ENCODE measurements at regions not wholly inside any gene's neighbourhood (a gene's known extent, or its start where the extent isn't known, plus 50 kb on each side); places are given as distances from the start of the nearest gene placed in this dataset.

DNA sequence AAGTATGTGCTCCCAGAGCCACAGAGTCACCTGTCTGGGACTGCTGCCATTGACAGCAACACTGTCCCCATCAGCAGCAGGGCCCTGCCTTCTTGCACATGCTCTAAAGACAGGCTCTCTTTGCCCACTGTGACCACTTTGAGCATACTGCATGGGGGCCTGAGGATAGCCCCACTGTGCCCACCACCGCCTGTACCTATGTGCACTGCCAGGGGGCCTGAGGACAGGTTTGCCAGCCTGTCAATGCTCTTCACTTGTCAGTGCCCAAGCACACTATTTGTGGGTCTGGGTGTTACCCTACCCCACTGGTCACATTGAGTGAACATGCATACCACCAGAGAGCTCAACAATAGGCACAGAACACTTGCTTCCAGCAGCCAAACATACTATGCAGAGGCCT lies 1137.0 kb upstream of the FANCL start:
- no peak for TF ChIP-seq ZC3H10 (CRISPR knock-in tag; IDR thresholded peaks at IDR 0.05)
- no peak for ATAC-seq

GRCh38 chr2:59366288-59366687 lies 1125.2 kb upstream of the FANCL start:
- TF ChIP-seq CSDC2 (CRISPR knock-in tag; IDR thresholded peaks at IDR 0.05) (no peak), TOX (CRISPR knock-in tag; IDR thresholded peaks at IDR 0.05; ENCODE audit: borderline replicate concordance) (no peak), CSRNP3 (CRISPR knock-in tag; IDR thresholded peaks at IDR 0.05) (no peak), ISL1 (CRISPR knock-in tag; IDR thresholded peaks at IDR 0.05) (no peak), ZC3H10 (CRISPR knock-in tag; IDR thresholded peaks at IDR 0.05) (no peak), BACH2 (CRISPR knock-in tag; IDR thresholded peaks at IDR 0.05; ENCODE audit: borderline replicate concordance) (no peak), RARB (CRISPR knock-in tag; IDR thresholded peaks at IDR 0.05) (no peak)
- no peak for ATAC-seq

- no peak for ATAC-seq
- TF ChIP-seq ZFP30 (CRISPR knock-in tag; IDR thresholded peaks at IDR 0.05) = no peak
- TF ChIP-seq CSRNP3 (CRISPR knock-in tag; IDR thresholded peaks at IDR 0.05) = no peak
- TF ChIP-seq, protein P1, sequence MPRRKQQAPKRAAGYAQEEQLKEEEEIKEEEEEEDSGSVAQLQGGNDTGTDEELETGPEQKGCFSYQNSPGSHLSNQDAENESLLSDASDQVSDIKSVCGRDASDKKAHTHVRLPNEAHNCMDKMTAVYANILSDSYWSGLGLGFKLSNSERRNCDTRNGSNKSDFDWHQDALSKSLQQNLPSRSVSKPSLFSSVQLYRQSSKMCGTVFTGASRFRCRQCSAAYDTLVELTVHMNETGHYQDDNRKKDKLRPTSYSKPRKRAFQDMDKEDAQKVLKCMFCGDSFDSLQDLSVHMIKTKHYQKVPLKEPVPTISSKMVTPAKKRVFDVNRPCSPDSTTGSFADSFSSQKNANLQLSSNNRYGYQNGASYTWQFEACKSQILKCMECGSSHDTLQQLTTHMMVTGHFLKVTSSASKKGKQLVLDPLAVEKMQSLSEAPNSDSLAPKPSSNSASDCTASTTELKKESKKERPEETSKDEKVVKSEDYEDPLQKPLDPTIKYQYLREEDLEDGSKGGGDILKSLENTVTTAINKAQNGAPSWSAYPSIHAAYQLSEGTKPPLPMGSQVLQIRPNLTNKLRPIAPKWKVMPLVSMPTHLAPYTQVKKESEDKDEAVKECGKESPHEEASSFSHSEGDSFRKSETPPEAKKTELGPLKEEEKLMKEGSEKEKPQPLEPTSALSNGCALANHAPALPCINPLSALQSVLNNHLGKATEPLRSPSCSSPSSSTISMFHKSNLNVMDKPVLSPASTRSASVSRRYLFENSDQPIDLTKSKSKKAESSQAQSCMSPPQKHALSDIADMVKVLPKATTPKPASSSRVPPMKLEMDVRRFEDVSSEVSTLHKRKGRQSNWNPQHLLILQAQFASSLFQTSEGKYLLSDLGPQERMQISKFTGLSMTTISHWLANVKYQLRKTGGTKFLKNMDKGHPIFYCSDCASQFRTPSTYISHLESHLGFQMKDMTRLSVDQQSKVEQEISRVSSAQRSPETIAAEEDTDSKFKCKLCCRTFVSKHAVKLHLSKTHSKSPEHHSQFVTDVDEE (CRISPR knock-in tag; IDR thresholded peaks at IDR 0.05) = no peak
- no peak for TF ChIP-seq CSDC2 (CRISPR knock-in tag; IDR thresholded peaks at IDR 0.05)
- TF ChIP-seq, protein P2, sequence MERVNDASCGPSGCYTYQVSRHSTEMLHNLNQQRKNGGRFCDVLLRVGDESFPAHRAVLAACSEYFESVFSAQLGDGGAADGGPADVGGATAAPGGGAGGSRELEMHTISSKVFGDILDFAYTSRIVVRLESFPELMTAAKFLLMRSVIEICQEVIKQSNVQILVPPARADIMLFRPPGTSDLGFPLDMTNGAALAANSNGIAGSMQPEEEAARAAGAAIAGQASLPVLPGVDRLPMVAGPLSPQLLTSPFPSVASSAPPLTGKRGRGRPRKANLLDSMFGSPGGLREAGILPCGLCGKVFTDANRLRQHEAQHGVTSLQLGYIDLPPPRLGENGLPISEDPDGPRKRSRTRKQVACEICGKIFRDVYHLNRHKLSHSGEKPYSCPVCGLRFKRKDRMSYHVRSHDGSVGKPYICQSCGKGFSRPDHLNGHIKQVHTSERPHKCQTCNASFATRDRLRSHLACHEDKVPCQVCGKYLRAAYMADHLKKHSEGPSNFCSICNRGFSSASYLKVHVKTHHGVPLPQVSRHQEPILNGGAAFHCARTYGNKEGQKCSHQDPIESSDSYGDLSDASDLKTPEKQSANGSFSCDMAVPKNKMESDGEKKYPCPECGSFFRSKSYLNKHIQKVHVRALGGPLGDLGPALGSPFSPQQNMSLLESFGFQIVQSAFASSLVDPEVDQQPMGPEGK (CRISPR knock-in tag; IDR thresholded peaks at IDR 0.05; ENCODE audit: borderline replicate concordance) = no peak
- TF ChIP-seq ZNF8 (CRISPR knock-in tag; IDR thresholded peaks at IDR 0.05) = no peak
- TF ChIP-seq ARNTL (CRISPR knock-in tag; IDR thresholded peaks at IDR 0.05; ENCODE audit: borderline replicate concordance, low read depth) = no peak
- no peak for TF ChIP-seq BACH2 (CRISPR knock-in tag; IDR thresholded peaks at IDR 0.05; ENCODE audit: borderline replicate concordance)
Measured at GRCh38 chr2:59354498-59354897, 1113.4 kb upstream of the FANCL start.

GRCh38 chr2:59353306-59353921 lies 1112.3 kb upstream of the FANCL start:
- ATAC-seq = no peak
- TF ChIP-seq PPARA (CRISPR knock-in tag; IDR thresholded peaks at IDR 0.05; ENCODE audit: borderline replicate concordance) (no peak), POU6F1 (CRISPR knock-in tag; IDR thresholded peaks at IDR 0.05; ENCODE audit: borderline replicate concordance, low read depth) (no peak), CSDC2 (CRISPR knock-in tag; IDR thresholded peaks at IDR 0.05) (no peak)

GRCh38 chr2:59342166-59342565 lies 1101.0 kb upstream of the FANCL start:
- no peak for TF ChIP-seq PPARA (CRISPR knock-in tag; IDR thresholded peaks at IDR 0.05; ENCODE audit: borderline replicate concordance)
- TF ChIP-seq ZFP3 (CRISPR knock-in tag; IDR thresholded peaks at IDR 0.05) = no peak
- TF ChIP-seq ARNTL (CRISPR knock-in tag; IDR thresholded peaks at IDR 0.05; ENCODE audit: borderline replicate concordance, low read depth) = no peak
- TF ChIP-seq CSDC2 (CRISPR knock-in tag; IDR thresholded peaks at IDR 0.05) = no peak
- no peak for TF ChIP-seq TOX (CRISPR knock-in tag; IDR thresholded peaks at IDR 0.05; ENCODE audit: borderline replicate concordance)
- no peak for TF ChIP-seq OSR1 (CRISPR knock-in tag; IDR thresholded peaks at IDR 0.05)
- TF ChIP-seq ZNF565 (CRISPR knock-in tag; conservative IDR thresholded peaks at IDR 0.05; ENCODE audit: low read depth) = no peak
- TF ChIP-seq ZC3H10 (CRISPR knock-in tag; IDR thresholded peaks at IDR 0.05) = no peak
- TF ChIP-seq SNAI2 (CRISPR knock-in tag; IDR thresholded peaks at IDR 0.05) = no peak
- TF ChIP-seq ESRRG (CRISPR knock-in tag; IDR thresholded peaks at IDR 0.05) = no peak
- TF ChIP-seq, protein P3, sequence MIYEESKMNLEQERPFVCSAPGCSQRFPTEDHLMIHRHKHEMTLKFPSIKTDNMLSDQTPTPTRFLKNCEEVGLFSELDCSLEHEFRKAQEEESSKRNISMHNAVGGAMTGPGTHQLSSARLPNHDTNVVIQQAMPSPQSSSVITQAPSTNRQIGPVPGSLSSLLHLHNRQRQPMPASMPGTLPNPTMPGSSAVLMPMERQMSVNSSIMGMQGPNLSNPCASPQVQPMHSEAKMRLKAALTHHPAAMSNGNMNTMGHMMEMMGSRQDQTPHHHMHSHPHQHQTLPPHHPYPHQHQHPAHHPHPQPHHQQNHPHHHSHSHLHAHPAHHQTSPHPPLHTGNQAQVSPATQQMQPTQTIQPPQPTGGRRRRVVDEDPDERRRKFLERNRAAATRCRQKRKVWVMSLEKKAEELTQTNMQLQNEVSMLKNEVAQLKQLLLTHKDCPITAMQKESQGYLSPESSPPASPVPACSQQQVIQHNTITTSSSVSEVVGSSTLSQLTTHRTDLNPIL (CRISPR knock-in tag; IDR thresholded peaks at IDR 0.05; ENCODE audit: low read depth) = no peak
- TF ChIP-seq ZNF8 (CRISPR knock-in tag; IDR thresholded peaks at IDR 0.05) = no peak
- no peak for TF ChIP-seq ISL1 (CRISPR knock-in tag; IDR thresholded peaks at IDR 0.05)
- no peak for TF ChIP-seq RARB (CRISPR knock-in tag; IDR thresholded peaks at IDR 0.05)
- TF ChIP-seq ZFP30 (CRISPR knock-in tag; IDR thresholded peaks at IDR 0.05) = no peak
- no peak for TF ChIP-seq ZNF70 (CRISPR knock-in tag; IDR thresholded peaks at IDR 0.05)
- no peak for ATAC-seq
